Thyroid gland (tissue), 4 donors: ENCODE measurements at regions not wholly inside any gene's neighbourhood (a gene's known extent, or its start where the extent isn't known, plus 50 kb on each side); places are given as distances from the start of the nearest gene placed in this dataset.

Experiments used
- DNase-seq, 2 donors: peaks; one replicate each; pipeline ENCODE4 v3.0.0-alpha.2; 2019
- H3K27ac ChIP-seq, 3 donors: fragments of 200-600 bp; sonication (generic); 1 replicate in 2 of 3; 2 replicates in 1 of 3; pipeline ENCODE4 v1.5.1; 2016 to 2019; ENCODE audit warnings: mild to moderate bottlenecking in 1 of 3, moderate library complexity in 1 of 3
- H3K27me3 ChIP-seq: fragments of 200-600 bp; sonication (generic); one replicate; pipeline ENCODE4 v1.5.1; 2019
- H3K36me3 ChIP-seq, 2 donors: fragments of 200-600 bp; sonication (generic); one replicate each; pipeline ENCODE4 v1.5.1; 2016 to 2019
- H3K4me1 ChIP-seq, 2 donors: fragments of 200-600 bp; sonication (generic); one replicate each; pipeline ENCODE4 v1.5.1; 2017 to 2019
- H3K4me3 ChIP-seq, 3 donors: fragments of 200-600 bp; sonication (generic); replicated peaks in 1 of 3; 1 replicate in 2 of 3; 2 replicates in 1 of 3; pipeline ENCODE4 v1.5.1; 2016; ENCODE audit warnings: mild to moderate bottlenecking in 1 of 3
- H3K9me3 ChIP-seq: fragments of 200-600 bp; sonication (generic); one replicate; pipeline ENCODE4 v1.5.1; 2017
- CTCF ChIP-seq, 6 experiments: fragments of 200-600 bp in 3 of 6; fragments of 450-650 bp in 3 of 6; sonication (generic) in 3 of 6; IDR thresholded peaks; one replicate each; pipeline ENCODE4 v1.5.1; 2016 to 2019; ENCODE audit warnings: antibody characterized with exemption in 6 of 6, mild to moderate bottlenecking in 2 of 6, inconsistent platforms in 1 of 6, moderate library complexity in 1 of 6
- POLR2A ChIP-seq, 2 donors: fragments of 450-650 bp; IDR thresholded peaks; one replicate each; pipeline ENCODE4 v1.6.1; 2017; ENCODE audit warnings: antibody characterized with exemption in 2 of 2, mild to moderate bottlenecking in 2 of 2, moderate library complexity in 1 of 2
- WGBS, 2 donors: methylation state at CpG; one replicate each; pipeline ENCODE4 v1.1.5; 2017; 5-methylcytosine and 5-hydroxymethylcytosine counted together
- intact Hi-C: fragments of 100-400 bp; cut with DNase I; formaldehyde crosslinking; loops from one replicate; pipeline ENCODE4 v1.15.1; 2023

GRCh38 chr6:50361641-50362331 lies 312.1 kb upstream of the DEFB112 start:
- WGBS, 2 donors: 84 to 86% methylated on average over 4 of the region's 4 CpGs
- intact Hi-C loops: no loop called here
- Histone ChIP-seq H3K4me3 (no peak overlapping the region), H3K36me3 (no peaks in the 10 kb centered on the region), H3K27me3 (no peaks in the 10 kb centered on the region), H3K4me1 (no peaks in the 10 kb centered on the region), H3K9me3 (no peaks in the 10 kb centered on the region), H3K27ac (no peak overlapping the region)
- TF ChIP-seq CTCF (IDR thresholded peaks at IDR 0.05): no peak
- TF ChIP-seq POLR2A (IDR thresholded peaks at IDR 0.05): no peak
- no peak for DNase-seq

- Histone ChIP-seq H3K36me3 (no peaks in the 10 kb centered on the region), H3K27me3 (no peaks in the 10 kb centered on the region), H3K9me3 (no peaks in the 10 kb centered on the region), H3K27ac (no peak overlapping the region), H3K4me1 (no peaks in the 10 kb centered on the region), H3K4me3 (no peak overlapping the region)
- intact Hi-C loops: no loop called here
- TF ChIP-seq POLR2A (IDR thresholded peaks at IDR 0.05): no peak
- no peak for TF ChIP-seq CTCF (IDR thresholded peaks at IDR 0.05)
- WGBS, 2 donors: 67 to 68% methylated on average over 1 of the region's 1 CpG
- DNase-seq: no peak
Observed at GRCh38 chr6:50362706-50363105, 313.0 kb upstream of the DEFB112 start.

- no peak for TF ChIP-seq CTCF (IDR thresholded peaks at IDR 0.05)
- no peak for DNase-seq
- Histone ChIP-seq H3K9me3 (no peaks in the 10 kb centered on the region), H3K27me3 (no peaks in the 10 kb centered on the region), H3K36me3 (no peaks in the 10 kb centered on the region), H3K27ac (no peak overlapping the region), H3K4me3 (no peak overlapping the region), H3K4me1 (no peaks in the 10 kb centered on the region)
- intact Hi-C loops: no loop called here
Observed at GRCh38 chr6:50369996-50370395, 320.3 kb upstream of the DEFB112 start.

DNA sequence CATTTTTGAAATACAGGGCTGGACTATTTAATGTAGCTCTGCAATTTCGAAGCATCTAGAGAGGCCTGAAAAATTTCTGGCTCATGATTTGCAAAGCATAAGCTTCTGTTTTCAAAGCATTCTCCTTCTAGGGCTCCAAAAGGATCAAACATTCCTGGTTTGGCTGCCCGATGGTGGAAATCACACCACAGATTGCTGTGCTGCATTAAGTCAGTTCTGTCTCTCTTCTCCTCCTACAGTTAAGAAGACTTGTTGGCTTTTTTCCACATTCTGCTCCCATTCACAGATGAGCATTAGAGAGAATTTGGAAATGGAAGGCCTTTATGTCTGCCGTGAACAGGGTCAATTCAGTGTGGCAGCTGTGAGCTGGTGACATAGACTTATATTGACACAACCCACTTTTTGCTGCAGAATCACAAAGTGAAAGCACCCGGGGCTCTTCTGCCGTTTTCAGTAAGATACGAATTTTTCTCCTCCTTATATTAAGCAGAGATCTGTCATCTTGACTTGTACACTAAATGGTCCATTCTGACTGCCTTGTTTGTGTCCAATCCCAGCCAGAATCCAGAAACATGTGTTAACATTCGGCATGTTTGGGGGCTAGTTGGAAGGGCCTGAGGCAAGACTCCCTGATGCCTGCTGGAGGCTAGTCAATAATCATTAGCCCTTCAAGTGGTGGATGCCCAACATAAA lies 330.8 kb upstream of the DEFB112 start:
- no peak overlapping the region for H3K4me3 ChIP-seq
- whole genome bisulfite sequencing, 2 donors: 65 to 67% methylated on average over 7 of the region's 7 CpGs

More for the DNA sequence above, 330.8 kb upstream of the DEFB112 start:
- Histone ChIP-seq H3K4me1 (no peaks in the 10 kb centered on the region), H3K36me3 (no peaks in the 10 kb centered on the region), H3K27me3 (no peaks in the 10 kb centered on the region), H3K27ac (no peak overlapping the region), H3K9me3 (no peaks in the 10 kb centered on the region)
- intact Hi-C loops: no loop called here
- DNase-seq: no peak
- TF ChIP-seq CTCF (IDR thresholded peaks at IDR 0.05) (no peak), POLR2A (IDR thresholded peaks at IDR 0.05) (no peak)
